ENCODE measurements at regions not wholly inside any gene's neighbourhood (a gene's known extent, or its start where the extent isn't known, plus 50 kb on each side); places are given as distances from the start of the nearest gene placed in this dataset.
"Not testable (repeated sequence)": the region's sequence is repeated elsewhere in the genome, so short reads cannot be mapped to it uniquely, and the experiment has no call there.

DNA sequence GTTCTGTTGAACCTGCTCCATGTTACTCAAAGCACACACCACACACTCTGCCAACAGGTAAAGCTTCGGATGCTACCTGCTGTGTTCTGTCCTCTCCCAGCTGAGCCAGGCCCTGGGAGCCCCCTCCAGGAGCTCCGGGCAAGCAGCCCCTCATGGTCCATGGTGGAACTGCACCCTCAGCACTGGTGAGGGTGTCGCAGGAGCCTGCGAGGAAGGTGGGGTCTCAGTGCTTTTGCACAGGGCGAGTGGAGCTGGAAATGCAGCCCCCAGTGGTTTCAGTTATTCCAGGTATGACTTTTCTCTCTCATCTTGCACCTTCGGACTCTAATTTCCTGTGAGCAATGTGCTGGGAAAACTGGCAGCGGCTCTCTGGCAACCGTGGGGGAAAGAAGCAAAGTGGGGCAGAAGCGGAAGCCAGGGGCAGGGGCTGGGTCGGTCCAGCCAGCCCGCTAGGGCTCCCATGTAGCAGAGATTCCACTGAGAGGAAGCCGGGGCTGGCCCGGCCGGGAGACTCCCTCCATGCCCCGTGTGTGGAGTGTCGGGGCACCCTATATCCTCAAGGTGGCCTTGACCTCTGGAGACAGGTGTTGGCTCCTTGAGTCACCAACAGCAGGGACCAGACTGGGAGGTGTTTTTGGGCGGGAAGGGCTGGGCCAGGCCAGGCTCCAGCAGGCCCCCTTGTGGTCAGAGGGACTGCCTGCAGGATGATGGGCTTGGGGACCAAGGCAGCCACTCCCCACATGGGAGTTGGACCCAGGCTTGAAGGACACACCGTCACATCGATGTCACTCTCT lies 75.6 kb upstream of the PRSS3 start:
- in situ Hi-C loops (cut with MboI; ENCODE audit: low pct_unique_long_range_greater_than_20kb, low sequenced_read_pairs, unreplicated experiment), result loop anchor here (10.0 kb wide), 1 partner anchor 85 kb away; no protein-coding TSS in a partner anchor
- TF ChIP-seq, protein P1, sequence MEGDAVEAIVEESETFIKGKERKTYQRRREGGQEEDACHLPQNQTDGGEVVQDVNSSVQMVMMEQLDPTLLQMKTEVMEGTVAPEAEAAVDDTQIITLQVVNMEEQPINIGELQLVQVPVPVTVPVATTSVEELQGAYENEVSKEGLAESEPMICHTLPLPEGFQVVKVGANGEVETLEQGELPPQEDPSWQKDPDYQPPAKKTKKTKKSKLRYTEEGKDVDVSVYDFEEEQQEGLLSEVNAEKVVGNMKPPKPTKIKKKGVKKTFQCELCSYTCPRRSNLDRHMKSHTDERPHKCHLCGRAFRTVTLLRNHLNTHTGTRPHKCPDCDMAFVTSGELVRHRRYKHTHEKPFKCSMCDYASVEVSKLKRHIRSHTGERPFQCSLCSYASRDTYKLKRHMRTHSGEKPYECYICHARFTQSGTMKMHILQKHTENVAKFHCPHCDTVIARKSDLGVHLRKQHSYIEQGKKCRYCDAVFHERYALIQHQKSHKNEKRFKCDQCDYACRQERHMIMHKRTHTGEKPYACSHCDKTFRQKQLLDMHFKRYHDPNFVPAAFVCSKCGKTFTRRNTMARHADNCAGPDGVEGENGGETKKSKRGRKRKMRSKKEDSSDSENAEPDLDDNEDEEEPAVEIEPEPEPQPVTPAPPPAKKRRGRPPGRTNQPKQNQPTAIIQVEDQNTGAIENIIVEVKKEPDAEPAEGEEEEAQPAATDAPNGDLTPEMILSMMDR (IDR thresholded peaks at IDR 0.05; ENCODE audit: extremely low read depth, insufficient read depth, missing control alignments), result peak; percentile 75
- DNase-seq (ENCODE audit: low spot score), result peak; percentile 35

DNA sequence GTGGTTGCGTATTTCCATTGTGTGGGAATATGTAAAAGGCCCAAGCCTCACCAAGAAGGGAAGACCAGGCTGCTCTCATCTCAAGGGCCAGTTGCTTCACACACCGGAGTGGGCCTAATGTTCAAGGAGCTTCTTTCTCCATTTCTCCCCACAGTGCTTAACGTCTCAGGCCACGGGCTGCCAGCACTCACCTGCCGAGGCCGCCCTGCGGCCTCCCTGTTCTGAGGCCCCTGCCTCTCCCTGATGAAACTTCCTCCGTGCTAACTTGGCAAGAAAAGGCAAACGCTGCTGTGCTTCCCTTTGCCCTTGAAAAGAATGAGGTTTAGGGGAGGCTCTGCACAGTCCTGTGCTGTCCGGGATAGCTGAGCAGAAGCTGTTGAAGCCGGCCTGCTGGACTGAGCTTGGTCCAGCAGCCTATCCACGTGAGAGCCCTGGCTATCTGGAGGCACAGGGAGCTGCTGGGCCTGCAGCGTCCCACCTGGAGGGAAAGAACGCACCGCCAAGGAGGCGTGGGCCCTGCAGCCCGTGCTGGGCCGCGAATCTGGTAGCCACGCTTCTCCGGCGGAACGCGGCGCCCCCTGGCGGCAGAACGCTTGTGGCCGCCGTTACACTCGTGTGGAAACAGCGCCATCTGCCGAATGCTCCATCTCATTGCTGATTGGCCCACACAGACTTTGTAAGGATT lies 73.5 kb upstream of the PRSS3 start:
- in situ Hi-C loops (cut with MboI; ENCODE audit: low pct_unique_long_range_greater_than_20kb, low sequenced_read_pairs, unreplicated experiment), result loop anchor here (10.0 kb wide), 1 partner anchor 87 kb away; no protein-coding TSS in a partner anchor
- TF ChIP-seq, protein P1 (IDR thresholded peaks at IDR 0.05; ENCODE audit: extremely low read depth, insufficient read depth, missing control alignments), result peak; percentile 100

DNA sequence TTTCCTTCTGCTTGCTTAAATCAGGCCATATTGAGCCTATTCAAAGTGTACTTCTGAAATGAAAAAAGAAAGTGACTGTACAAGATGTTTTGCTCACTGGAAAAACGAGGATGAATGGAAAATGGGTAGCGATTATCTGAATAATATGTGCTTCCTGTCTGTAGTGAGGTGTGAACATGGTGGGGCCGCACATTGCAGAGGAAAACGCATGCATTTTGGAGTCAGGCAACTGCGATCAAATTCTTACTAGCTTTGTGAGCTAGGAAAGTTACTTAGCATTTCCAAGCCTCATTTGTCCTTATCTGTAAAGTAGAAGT lies 73.0 kb upstream of the PRSS3 start:
- no peak for DNase-seq (ENCODE audit: low spot score)
- TF ChIP-seq, protein P1 (IDR thresholded peaks at IDR 0.05; ENCODE audit: extremely low read depth, insufficient read depth, missing control alignments), result no peak
- in situ Hi-C loops (cut with MboI; ENCODE audit: low pct_unique_long_range_greater_than_20kb, low sequenced_read_pairs, unreplicated experiment), result loop anchor here (10.0 kb wide), 1 partner anchor 88 kb away; no protein-coding TSS in a partner anchor

More for the DNA sequence above, 73.5 kb upstream of the PRSS3 start:
- DNase-seq (ENCODE audit: low spot score), result peak; percentile 79

DNA sequence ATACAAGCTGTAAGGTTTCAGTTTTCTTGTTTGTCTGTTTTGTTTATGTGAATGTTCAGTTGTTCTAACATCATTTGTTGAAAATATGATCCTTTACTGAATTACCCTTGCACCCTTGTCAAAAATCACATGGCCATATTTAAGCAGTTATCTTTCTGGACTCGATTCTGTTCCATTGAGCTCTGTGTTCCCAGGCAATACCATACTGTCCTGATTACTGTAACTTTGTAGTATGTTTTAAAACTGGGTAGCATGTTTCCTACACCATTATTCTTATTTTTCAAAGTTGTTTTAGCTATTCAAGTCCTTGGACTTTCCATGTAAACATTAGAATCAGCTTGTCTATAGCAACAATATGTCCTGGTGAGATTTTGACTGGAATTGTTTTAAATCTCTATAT lies 66.7 kb upstream of the PRSS3 start:
- no peak for DNase-seq (ENCODE audit: low spot score)
- in situ Hi-C loops (cut with MboI; ENCODE audit: low pct_unique_long_range_greater_than_20kb, low sequenced_read_pairs, unreplicated experiment), result loop anchor here (10.0 kb wide), 1 partner anchor 94 kb away; no protein-coding TSS in a partner anchor
- TF ChIP-seq, protein P1 (IDR thresholded peaks at IDR 0.05; ENCODE audit: extremely low read depth, insufficient read depth, missing control alignments), result no peak

DNA sequence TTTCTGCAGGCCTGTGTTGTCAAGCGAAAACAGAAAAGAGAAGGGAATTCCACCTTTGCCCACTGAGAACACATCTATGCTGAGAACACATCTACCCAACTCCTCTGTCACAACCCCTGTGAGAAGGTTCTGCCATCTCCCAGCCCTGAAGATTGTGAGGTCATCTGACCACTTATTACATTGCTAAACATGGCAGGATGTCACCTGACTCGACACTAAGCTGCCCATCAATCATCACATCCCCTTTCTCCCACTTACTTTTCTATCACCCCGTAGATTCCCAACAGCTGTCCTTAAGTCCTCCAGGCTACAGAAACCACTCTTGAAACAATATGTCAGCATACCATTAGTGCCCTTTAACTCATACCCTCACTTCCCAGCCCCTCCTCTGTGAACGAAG lies 64.2 kb upstream of the PRSS3 start:
- TF ChIP-seq, protein P1 (IDR thresholded peaks at IDR 0.05; ENCODE audit: extremely low read depth, insufficient read depth, missing control alignments), result no peak
- in situ Hi-C loops (cut with MboI; ENCODE audit: low pct_unique_long_range_greater_than_20kb, low sequenced_read_pairs, unreplicated experiment), result no loop called here
- DNase-seq (ENCODE audit: low spot score), result no peak

DNA sequence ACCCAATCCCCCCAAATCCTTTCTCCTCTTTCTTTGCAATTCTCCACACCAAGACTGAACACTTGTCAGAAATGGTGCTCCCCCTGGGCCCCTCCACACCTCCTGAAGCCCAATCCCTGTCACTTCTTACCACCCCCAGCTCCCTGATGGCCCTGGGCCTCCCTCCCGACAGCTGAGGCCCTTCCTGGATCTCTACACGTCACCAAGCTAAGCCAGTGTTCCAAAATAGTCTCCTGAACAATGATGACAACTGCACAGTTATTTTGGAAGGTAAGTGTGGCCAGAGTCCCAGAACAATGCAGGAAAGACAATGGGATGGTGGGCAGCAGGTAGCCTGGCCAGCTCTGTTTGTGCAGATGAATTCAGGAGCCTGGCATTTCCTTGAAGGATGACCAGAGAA lies 63.7 kb upstream of the PRSS3 start:
- in situ Hi-C loops (cut with MboI; ENCODE audit: low pct_unique_long_range_greater_than_20kb, low sequenced_read_pairs, unreplicated experiment), result no loop called here
- DNase-seq (ENCODE audit: low spot score), result no peak
- TF ChIP-seq, protein P1 (IDR thresholded peaks at IDR 0.05; ENCODE audit: extremely low read depth, insufficient read depth, missing control alignments), result no peak

DNA sequence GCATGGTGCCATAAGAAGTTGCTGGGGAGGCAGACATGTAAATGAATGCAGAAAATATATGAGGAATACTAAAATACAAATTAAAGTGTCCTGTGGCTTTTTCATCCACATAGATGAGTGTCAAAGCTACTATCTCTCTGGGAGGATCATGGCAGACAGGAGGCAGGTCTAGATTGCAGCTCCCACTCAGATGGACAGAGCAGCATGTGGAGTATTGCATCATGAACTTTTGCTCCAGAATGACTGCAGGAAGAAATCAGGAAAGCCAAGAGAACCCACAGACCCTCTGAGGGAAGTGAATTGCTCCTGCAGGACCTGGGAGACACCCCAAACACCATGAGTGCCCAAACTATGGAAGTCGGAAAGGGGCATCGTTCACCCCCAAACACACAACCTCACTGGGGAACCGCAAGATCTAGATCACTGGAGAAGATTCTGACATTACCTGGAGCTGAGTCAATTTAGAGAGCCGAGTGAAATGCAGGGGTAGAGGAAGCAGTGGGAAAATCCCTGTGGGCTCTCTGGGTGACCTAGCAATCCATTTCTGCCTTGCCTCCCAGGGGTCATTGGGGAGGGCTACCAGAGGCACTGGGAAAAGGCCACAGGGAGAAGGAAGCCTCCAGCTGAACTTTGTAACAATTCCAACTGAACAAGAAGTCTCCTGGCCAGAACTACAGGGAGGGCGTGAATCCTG lies 61.0 kb upstream of the PRSS3 start:
- DNase-seq (ENCODE audit: low spot score); in situ Hi-C loops (cut with MboI; ENCODE audit: low pct_unique_long_range_greater_than_20kb, low sequenced_read_pairs, unreplicated experiment): not testable (repeated sequence)

DNA sequence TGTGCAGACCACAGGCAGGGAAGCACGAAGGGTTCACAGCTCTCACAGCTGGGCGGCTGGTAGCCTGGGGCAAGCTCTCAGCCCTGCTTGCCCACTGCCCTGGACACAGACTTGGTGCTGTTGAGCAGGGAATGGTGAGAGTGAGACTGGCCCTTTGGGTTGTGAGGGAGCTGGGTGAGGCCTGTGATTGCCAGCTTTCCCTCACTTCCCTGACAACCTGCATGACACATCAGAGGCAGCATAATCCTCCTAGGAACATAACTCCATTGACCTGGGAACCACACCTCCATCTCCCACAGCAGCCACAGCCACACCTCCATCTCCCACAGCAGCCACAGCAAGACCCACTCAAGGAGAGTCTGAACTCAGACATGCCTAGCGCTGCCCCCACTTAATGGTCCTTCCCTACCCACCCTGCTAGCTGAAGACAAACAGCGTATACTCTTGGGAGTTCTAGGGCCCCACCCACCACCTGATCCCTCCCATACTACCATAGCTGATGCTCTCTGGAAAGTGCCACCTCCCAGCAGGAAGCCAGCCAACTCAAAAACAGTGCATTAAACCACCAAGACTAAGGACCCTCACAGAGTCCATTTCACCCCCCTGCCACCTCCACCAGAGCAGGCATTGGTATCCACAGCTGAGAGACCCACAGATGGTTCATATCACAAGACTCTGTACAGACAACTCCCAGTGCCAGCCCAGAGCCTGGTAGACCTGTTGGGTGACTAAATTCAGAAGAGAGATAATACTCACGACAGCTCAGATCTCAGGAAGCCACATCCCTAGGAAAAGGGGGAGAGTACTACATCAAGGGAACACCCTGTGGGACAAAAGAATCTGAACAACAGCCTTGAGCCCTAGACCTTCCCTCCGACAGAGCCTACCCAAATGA lies 60.2 kb upstream of the PRSS3 start:
- in situ Hi-C loops (cut with MboI; ENCODE audit: low pct_unique_long_range_greater_than_20kb, low sequenced_read_pairs, unreplicated experiment), result not testable (repeated sequence)

More for the DNA sequence above, 60.2 kb upstream of the PRSS3 start:
- not testable (repeated sequence) for DNase-seq (ENCODE audit: low spot score)
